Smooth muscle cell (in vitro differentiated cells): ENCODE measurements at regions not wholly inside any gene's neighbourhood (a gene's known extent, or its start where the extent isn't known, plus 50 kb on each side); places are given as distances from the start of the nearest gene placed in this dataset.

Experiments
- DNase-seq: peaks from one replicate; lab custom pipeline; 2025; ENCODE audit not compliant: unreplicated experiment; lab: John Stamatoyannopoulos, UW
- H2AFZ ChIP-seq: fragments of 200-600 bp; sonication (generic); 2 replicates; pipeline ENCODE4 v1.6.0; 2016; ENCODE audit warnings: antibody characterized with exemption, low read depth, mild to moderate bottlenecking
- H3F3A ChIP-seq: fragments of 200-600 bp; sonication (generic); 2 replicates; pipeline ENCODE4 v1.6.0; 2017; ENCODE audit warnings: antibody characterized with exemption, low read depth
- H3K27ac ChIP-seq: fragments of 200-600 bp; sonication (generic); 2 replicates; pipeline ENCODE4 v1.5.1; 2016; ENCODE audit warnings: low read depth, mild to moderate bottlenecking
- H3K27me3 ChIP-seq: fragments of 200-600 bp; sonication (generic); 2 replicates; pipeline ENCODE4 v1.6.1; 2016; ENCODE audit warnings: low read depth, mild to moderate bottlenecking
- H3K36me3 ChIP-seq: fragments of 200-600 bp; sonication (generic); 2 replicates; pipeline ENCODE4 v1.5.1; 2016; ENCODE audit warnings: low read depth
- H3K4me1 ChIP-seq: fragments of 200-600 bp; sonication (generic); 2 replicates; pipeline ENCODE4 v1.5.1; 2016; ENCODE audit warnings: low read depth
- H3K4me2 ChIP-seq: fragments of 200-600 bp; sonication (generic); 2 replicates; pipeline ENCODE4 v1.6.0; 2016; ENCODE audit warnings: mild to moderate bottlenecking
- H3K4me3 ChIP-seq: fragments of 200-600 bp; sonication (generic); 2 replicates; pipeline ENCODE4 v1.5.1; 2016; ENCODE audit warnings: mild to moderate bottlenecking
- H3K79me2 ChIP-seq: fragments of 200-600 bp; sonication (generic); 2 replicates; pipeline ENCODE4 v1.6.0; 2016; ENCODE audit warnings: low read depth, mild to moderate bottlenecking
- H3K9ac ChIP-seq: fragments of 200-600 bp; sonication (generic); 2 replicates; pipeline ENCODE4 v1.6.0; 2016; ENCODE audit warnings: low read depth
- H3K9me3 ChIP-seq: fragments of 200-600 bp; sonication (generic); replicated peaks from 2 replicates; pipeline ENCODE4 v1.5.1; 2016; ENCODE audit warnings: low read depth
- H4K20me1 ChIP-seq: fragments of 200-600 bp; sonication (generic); 2 replicates; pipeline ENCODE4 v1.6.0; 2016; ENCODE audit warnings: low read depth
- CTCF ChIP-seq: fragments of 200-600 bp; sonication (generic); IDR thresholded peaks from 2 replicates; pipeline ENCODE4 v1.5.1; 2017; ENCODE audit warnings: borderline replicate concordance, mild to moderate bottlenecking, antibody characterized with exemption; ENCODE audit not compliant: insufficient read depth, poor library complexity, severe bottlenecking
- WGBS: methylation state at CpG from one replicate; pipeline ENCODE4 v1.1.7; 2016; ENCODE audit warnings: low lambda C conversion rate; 5-methylcytosine and 5-hydroxymethylcytosine counted together

DNA sequence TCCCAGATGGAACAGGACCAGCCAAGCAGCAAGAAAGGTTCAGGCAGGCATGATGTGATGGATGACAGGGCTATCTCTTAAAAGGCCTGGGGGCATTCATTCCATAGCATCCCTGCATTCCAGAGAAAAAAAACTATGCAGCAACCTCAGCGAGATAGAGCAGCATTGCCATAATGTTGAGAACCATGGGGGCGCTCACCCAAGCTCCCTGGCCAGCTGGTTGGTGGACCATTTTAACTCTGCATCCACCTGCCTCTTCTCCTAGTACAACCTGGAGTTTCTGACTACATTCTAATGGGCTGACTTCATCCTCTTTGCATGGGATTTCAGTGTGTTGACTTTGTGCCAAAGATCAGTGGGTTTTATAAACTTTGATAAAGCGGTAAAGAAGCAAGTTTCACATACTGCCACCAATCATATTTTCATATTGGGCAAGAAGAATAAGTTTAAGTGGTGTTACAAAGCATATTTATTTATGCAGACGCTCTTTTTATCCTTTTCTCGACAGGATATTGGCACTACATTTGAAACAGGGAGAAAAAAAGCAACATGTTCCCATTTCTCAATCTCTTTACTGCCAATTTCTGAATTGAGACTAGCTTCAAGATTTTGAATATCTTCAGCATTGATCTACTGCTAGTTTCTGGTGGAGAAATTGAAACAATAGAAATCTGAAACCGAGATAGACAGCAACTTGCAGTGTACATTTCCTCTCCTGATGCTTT lies 378.3 kb upstream of the WWC1 start:
- H3K79me2 ChIP-seq: no peaks in the 10 kb centered on the region
- no peaks in the 10 kb centered on the region for H3K4me1 ChIP-seq
- H3K4me3 ChIP-seq: no peak overlapping the region
- no peak overlapping the region for H3K27ac ChIP-seq
- no peaks in the 10 kb centered on the region for H3K36me3 ChIP-seq
- H3F3A ChIP-seq: no peaks in the 10 kb centered on the region
- TF ChIP-seq CTCF: no peak
- H2AFZ ChIP-seq: no peak overlapping the region
- no peaks in the 10 kb centered on the region for H3K27me3 ChIP-seq
- H3K4me2 ChIP-seq: no peak overlapping the region
- H3K9ac ChIP-seq: no peak overlapping the region
- WGBS: 89% methylated on average over 6 of the region's 6 CpGs
- H3K9me3 ChIP-seq: no peaks in the 10 kb centered on the region
- DNase-seq: no peak
- no peaks in the 10 kb centered on the region for H4K20me1 ChIP-seq

DNA sequence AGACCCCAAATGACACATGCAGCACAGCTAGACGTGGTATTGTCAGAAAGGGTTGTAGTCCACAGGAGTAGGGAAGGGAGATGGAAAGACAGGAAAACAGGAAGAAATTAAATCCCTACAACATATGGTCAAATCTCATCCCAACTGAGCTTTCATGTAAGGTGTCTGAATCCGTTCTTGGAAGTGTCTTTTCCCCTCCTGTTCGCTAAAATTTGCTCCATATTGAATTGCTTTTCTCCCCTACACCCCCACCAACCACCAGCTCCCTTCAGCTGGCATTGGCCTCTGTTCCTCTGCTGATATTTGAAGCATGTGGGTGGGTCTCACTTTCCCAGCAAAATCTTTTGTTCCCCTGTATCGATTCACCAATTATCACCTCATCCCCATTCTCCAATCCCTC lies 376.2 kb upstream of the WWC1 start:
- no peaks in the 10 kb centered on the region for H3K9me3 ChIP-seq
- H3K4me1 ChIP-seq: no peaks in the 10 kb centered on the region
- no peaks in the 10 kb centered on the region for H3K27me3 ChIP-seq
- H3K36me3 ChIP-seq: no peaks in the 10 kb centered on the region
- H3F3A ChIP-seq: no peaks in the 10 kb centered on the region
- H3K4me2 ChIP-seq: no peak overlapping the region
- H4K20me1 ChIP-seq: no peaks in the 10 kb centered on the region
- H3K27ac ChIP-seq: no peak overlapping the region
- no peak overlapping the region for H3K4me3 ChIP-seq
- no peaks in the 10 kb centered on the region for H3K79me2 ChIP-seq
- 100% methylated on average over 4 of the region's 4 CpGs for WGBS
- no peak for TF ChIP-seq CTCF
- no peak overlapping the region for H3K9ac ChIP-seq
- no peak for DNase-seq
- H2AFZ ChIP-seq: no peak overlapping the region

DNA sequence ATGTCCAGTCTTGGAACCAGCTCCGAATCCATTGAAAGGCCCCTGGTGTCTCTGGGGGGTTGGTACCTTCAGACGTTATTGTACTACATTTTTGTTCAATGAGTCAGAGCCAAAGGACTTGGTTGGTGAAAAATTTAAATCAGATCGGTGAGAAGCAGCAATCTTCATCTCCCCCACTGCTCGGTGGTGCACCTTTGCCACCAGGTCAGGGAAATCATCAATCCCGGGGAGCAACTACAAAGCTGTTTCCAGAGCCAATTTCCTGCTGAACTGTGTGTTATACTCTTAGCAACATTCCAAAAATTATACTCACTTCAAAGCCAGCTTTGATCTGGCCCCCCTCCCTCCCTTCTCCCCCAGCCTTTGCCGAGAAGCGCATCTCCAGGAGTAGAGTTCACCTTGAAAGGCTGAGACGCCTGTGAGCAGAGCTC lies 375.2 kb upstream of the WWC1 start:
- 52% methylated on average over 8 of the region's 8 CpGs for WGBS
- no peaks in the 10 kb centered on the region for H3K9me3 ChIP-seq
- H3F3A ChIP-seq: no peaks in the 10 kb centered on the region
- no peaks in the 10 kb centered on the region for H3K79me2 ChIP-seq
- TF ChIP-seq CTCF: no peak
- H3K27me3 ChIP-seq: no peaks in the 10 kb centered on the region
- no peaks in the 10 kb centered on the region for H3K36me3 ChIP-seq
- no peak overlapping the region for H3K4me3 ChIP-seq
- no peak overlapping the region for H3K9ac ChIP-seq
- peak overlapping the region; percentile 8 for H3K4me2 ChIP-seq
- no peak overlapping the region for H3K27ac ChIP-seq
- H4K20me1 ChIP-seq: no peaks in the 10 kb centered on the region
- H2AFZ ChIP-seq: no peak overlapping the region
- no peaks in the 10 kb centered on the region for H3K4me1 ChIP-seq
- DNase-seq: no peak

DNA sequence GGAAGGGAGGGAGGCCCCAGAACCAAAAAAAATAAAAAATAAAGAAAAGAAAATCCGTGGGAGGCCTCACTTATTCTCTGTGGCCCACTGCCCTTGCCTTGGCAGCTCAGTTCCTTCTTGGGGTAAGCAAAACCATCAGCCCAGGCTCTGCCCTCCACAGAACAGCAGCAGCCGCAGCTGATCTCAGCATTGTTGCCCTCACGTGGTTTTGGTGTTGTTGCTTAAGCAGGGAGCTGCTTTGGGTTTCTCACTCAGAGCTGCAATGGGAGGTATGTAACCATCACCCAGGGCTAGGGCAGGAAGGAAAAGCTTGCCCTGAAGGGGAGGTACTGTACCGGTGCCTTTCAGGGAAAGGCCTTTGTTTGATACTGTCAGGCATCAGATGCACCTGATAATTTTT lies 374.7 kb upstream of the WWC1 start:
- Histone ChIP-seq H3K4me2 (peak overlapping the region; percentile 8), H3K9me3 (no peaks in the 10 kb centered on the region), H3K79me2 (no peaks in the 10 kb centered on the region), H3K4me3 (no peak overlapping the region), H2AFZ (no peak overlapping the region), H3K27ac (no peak overlapping the region), H3K36me3 (no peaks in the 10 kb centered on the region), H3F3A (no peaks in the 10 kb centered on the region), H3K27me3 (no peaks in the 10 kb centered on the region), H4K20me1 (no peaks in the 10 kb centered on the region), H3K4me1 (no peaks in the 10 kb centered on the region), H3K9ac (no peak overlapping the region)
- 32% methylated on average over 4 of the region's 4 CpGs for WGBS
- TF ChIP-seq CTCF: no peak
- no peak for DNase-seq
